NCI-H1417 treated with DMSO at 0.1 percent for 48 hours (cell line): ENCODE measurements at regions not wholly inside any gene's neighbourhood (a gene's known extent, or its start where the extent isn't known, plus 50 kb on each side); places are given as distances from the start of the nearest gene placed in this dataset.
"Not testable (repeated sequence)": the region's sequence is repeated elsewhere in the genome, so short reads cannot be mapped to it uniquely, and the experiment has no call there.

Experiments used
- DNase-seq: peaks from one replicate; lab custom pipeline; 2025; lab: John Stamatoyannopoulos, UW

DNA sequence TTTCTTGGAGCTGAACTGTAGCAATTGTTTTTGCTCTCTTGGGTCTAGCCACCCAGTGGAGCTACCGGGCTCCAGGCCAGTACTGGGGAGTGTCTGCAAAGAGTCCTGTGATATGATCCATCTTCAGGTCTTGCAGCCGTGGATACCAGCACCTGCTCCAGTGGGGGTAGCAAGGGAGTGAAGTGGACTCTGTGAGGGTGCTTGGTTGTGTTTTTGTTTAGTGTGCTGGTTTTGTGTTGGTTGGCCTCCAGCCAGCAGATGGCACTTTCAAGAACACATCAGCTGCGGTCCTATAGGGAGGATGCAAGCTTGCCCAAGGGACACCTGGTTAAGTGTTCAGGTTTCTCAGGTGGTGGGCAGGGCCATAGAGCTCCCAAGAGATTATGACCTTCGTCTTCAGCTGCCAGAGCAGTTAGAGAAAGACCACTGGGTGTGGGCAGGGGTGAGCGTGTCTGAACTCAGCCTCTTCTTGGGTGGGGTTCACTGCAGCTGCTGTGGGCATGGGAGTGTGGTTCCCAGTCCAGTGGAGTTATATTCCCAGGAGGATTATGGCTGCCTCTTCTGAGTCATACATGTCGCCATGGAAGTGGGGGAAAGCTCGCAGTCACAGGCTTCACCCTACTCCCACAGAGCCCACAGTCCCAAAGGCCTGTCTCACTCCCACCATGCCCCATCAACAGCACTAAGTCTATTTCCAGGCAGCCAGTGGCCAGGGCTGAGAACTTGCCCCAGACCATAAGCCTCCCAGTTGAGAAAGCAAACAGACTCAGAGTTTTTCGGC is 811.6 kb downstream of the GLUD2 start:
- DNase-seq: no peak

DNA sequence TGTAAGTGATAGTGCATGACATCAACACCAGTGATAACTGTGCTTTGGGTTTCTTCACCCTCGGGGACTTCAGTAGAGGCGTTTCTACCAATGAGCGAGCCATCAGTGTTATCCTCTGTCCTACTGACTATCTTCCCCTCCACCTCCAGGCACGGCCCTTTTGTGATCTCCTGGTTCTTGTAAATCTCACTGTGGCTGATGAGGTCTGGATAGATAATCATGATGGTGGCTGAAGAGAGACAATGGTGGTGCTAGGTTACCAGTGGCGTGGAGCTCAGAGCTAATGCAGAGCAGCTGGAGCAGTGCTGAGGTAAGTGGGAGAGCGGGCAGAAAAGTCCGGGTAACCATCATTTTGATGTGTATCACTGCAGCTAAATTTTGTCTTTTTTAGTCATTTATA is 816.6 kb downstream of the GLUD2 start:
- DNase-seq: no peak

DNA sequence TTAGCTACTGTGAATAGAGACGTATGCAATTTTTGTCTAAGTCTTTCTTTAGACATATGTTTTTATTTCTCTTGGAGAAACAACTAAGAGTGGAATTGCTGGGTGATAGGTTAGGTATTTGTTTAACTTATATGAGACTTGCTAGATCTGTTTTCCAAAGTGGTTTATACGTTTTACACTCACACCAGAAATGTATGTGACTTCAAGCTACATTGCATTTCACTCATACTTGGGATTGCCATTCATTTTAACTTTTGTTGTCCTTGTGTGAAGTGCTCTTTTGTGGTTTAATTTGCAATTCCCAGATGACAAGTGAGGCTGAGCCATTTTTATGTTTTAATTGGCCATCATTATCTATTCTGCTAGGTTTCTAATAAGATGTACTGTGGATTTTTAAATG is 817.2 kb downstream of the GLUD2 start:
- DNase-seq: no peak

DNA sequence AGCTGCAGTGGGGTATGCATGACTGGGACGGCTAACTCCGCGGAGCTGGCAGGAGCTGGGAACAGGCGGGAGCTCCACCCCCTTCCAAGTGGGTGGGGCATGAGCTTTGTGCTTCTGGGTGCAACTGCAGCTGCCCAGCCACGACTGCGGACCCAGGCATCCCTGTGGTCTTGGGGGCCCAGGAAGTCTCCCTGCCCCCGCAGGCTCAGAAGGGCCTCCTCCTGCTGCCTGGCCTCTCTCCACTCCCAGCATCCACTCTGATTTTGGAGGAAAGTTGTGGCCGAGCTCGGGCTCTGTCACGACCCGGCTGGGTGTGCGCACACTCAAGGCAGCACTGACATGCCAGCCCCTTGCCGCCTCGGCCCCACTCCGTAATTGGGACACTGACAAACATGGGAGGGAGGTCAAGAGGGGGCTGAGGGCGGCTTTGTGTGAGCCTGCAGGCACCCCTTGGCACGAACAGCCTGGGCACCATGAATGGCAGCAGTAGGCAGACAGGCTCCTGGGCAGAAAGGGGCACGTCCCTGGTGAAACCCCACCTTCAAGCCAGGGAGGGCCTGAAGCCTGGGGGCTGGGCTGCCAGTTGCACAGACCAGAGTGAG is 822.6 kb downstream of the GLUD2 start:
- no peak for DNase-seq

DNA sequence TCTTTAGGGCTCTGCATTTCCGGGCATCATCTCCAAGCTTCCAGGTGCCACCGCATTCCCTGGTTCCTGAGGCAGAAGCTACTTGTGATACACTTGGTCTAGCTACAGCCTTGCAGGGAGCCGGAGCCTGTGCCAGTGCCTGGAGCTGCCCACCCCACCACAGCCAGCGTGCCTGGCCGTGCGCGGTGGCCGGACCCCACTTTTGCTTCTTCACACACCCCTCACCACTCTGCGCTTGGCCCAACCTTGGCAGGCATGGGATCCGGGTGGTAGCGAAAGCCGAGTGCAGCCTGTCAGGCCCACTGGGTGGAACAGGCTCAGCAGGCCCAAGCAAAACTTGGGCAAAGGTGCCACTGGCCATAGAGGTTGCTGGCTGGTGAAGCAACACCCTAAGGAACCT is 823.7 kb downstream of the GLUD2 start:
- no peak for DNase-seq

DNA sequence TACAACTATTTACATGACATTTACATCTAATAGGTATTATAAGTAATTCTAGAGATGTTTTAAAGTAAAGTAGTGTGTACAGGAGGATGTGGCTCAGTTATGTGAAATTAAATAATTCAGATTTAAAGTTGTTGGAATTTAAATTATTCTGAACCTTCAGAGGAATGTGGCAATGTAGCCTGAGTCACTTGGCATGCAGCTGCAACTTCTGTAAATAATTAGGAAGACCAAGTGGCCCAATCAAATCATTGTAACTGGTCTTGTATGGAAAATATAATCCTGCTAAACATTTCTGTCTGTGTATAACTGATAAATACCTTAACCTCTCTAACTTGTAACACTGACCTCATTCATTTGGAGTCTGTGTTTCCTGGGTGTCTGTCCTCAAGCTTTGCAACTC is 828.9 kb downstream of the GLUD2 start:
- DNase-seq: no peak

DNA sequence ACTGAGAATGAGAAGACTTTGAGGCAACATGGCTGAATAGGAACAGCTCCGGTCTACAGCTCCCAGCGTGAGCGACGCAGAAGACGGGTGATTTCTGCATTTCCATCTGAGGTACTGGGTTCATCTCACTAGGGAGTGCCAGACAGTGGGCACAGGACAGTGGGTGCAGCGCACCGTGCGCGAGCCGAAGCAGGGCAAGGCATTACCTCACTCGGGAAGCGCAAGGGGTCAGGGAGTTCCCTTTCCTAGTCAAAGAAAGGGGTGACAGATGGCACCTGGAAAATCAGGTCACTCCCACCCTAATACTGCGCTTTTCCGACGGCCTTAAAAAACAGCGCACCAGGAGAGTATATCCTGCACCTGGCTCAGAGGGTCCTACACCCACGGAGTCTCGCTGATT is 829.9 kb downstream of the GLUD2 start:
- DNase-seq: not testable (repeated sequence)

DNA sequence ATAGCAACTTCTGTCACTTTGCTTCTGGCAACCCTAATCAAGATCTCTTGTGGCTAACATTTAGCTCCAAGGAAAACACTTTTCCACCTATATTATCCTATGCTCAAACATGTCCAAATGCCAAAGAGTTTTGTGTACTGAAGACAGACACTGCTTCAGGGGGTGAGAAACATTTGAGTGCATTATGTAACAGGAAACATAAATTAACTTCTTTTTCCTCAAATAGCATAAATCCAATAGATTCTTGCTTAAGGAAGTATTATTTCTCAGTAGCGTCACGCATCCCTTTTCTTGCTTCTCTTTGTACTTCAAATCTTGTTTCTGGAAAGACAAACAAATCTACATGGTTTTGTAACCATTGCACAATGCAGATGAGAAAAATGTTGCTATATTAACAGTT is 839.1 kb downstream of the GLUD2 start:
- no peak for DNase-seq

DNA sequence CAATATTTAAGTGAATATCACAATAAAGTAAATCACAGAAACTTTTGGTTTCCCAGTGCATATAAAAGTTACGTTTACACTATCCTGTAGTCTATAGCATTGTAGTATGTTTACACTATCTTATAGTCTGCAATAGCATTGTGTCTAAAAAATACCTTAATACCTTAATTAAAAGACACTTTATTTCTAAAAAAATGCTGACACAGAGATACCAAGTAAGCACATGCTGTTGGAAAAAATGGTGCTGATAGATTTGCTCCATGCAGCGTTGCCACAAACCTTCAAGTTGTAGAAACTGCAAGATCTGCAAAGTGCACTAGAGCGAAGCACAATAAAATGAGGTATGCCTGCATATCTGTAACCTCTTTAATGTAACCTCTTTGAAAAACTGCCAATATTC is 847.3 kb downstream of the GLUD2 start:
- no peak for DNase-seq

DNA sequence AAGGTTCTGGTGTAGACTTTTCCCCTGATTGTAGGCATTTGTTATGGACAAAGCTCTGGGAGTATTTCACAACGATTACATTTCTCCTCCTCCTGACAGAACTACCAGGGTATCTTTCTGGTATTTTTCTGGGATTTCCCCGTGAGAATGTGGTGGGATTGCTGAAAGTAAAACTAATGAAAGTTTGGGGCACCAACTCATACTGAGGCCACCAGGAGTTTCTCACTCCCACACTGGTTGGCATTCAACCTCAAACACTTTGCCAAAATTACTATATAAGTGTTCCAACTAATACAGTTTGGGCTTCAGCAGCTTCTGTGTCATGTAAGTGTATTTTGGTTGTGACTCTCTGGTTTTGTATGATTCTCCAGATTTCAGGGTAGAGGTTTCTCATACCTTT is 855.1 kb downstream of the GLUD2 start:
- DNase-seq: no peak

DNA sequence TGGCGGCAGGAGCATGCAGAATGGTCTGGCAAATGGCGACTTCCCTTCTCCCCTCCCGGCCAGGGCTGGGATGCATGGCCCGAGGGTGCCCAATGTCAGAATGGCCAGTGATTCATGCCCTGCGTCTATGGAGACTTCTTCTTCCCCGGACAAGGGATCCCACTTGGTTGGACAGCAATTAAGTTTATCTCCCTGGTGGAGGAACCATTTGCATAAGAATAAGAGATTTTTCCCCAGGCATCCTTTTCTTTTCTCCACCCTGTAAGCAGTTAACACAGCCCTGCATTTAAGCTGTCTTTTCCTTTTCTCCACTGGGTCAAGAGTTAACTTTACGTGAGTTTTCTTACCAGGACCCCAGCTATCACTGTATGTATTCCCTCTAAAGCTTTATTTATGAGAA is 856.6 kb downstream of the GLUD2 start:
- no peak for DNase-seq

DNA sequence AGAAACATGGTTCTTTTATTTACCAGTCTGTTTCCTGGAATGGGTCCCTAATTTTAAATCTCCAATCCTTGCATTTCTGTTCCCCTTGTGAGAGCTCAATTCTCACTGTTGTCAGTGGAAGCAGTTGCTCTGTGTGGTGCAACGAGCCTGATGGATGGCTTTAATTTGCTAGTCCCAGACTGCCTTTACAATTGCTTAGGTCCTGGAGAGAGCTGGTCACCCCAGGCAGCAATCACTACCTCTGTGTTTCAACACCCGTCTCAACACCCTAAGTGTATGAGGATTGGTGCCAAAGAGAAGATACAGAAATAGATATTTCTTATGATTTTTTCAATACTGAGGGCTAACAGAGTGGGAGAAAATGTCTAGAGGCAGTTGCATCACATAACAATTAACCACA is 873.8 kb downstream of the GLUD2 start:
- no peak for DNase-seq

DNA sequence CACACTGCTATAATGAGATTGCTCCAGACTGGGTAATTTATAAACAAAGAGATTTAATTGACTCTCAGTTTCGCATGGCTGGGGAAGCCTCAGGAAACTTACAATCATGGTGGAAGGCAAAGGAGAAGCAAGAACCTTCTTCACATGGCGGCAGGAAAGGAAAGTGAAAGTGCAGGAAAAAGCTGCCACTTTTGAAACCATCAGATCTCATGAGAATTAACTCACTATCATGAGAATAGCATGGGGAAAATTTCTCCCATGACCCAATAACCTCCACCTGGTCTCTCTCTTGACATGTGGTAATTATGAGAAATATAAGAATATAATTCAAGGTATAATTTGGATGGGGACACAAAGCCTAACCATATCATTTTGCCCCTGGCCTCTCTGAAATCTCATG is 884.2 kb downstream of the GLUD2 start:
- no peak for DNase-seq

DNA sequence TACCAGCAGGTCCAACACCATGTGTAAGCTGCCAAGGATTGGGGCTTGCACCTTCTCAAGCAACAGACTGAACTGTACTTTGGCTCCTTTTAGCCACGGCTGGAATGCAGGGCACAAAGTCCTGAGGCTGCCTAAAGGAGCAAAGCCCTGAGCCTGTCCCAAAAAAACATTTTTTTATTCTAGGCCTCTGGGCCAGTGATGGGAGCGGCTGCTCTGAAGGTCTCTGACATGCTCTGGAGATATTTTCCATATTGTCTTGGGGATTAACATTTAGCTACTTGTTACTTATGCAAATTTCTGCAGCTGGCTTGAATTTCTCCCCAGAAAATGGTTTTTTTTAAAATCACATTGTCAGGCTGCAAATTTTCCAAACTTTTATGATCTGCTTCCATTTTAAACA is 885.3 kb downstream of the GLUD2 start:
- no peak for DNase-seq

DNA sequence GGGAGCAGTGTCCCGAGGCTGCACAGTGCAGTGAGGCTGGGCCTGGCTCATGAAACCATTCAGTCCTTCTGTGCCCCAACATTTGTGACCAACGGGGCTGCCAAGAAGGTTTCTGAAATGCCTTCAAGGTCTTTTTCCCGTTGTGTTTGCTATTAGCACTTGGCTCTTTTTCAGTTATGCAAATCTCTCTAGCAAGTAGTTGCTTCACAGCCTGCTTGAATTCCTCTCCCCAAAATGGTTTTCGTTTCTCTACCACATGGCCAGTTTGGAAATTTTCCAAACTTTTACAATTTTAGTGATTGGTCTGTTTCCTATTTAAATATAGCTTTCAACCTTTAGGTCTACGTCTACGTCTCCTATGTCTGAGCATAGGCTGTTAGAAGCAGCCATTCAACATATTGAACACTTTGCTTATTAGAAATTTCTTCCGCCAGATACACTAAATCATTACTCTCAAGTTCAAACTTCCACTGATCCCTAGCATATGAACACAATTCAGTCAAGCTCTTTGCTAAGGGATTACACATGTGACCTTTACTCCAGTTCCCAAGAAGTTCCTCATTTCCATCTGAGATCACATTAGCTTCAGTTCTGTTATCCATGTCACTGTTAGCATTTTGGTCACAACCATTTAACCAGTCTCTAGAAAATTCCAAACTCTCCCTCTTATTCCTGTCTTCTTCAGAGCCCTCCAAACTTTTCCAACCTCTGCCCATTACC is 901.8 kb downstream of the GLUD2 start:
- no peak for DNase-seq

DNA sequence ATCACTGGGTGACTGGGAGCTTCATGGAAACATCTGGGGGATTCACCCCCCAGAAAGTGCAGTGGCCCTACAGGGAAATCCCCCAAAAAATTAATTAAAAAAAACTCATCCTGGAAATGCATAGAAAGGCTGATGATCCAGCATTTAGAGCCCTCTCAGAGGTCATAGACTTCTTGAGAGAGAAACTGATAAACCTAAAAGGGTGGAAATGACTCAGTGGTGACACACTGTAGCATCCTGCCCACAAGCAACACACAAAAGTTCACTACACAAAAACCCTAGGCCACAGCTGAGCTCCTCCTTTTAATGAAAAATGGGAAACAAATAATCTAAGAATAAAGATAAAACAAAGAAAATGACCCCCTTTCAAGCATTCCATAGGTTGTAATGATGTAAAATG is 911.5 kb downstream of the GLUD2 start:
- no peak for DNase-seq

DNA sequence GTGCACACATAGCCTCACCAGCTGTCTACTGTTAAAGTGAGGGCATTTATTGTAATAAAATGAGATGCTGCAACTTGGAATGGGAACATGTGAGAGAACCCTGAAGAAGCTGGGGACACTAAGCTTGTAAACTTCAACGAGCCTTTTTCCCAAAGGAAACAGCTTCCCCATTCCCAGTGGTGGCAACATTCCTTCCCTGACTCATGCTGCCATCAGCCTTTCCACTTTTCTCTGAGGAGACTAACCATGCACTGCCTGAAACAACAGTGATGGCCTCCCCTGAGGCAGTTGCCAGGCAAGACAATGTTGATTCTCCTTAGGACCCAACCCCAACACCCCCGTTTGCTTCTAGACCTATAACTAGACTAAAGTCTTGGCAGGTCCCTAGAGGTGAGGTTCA is 928.3 kb downstream of the GLUD2 start:
- DNase-seq: no peak

DNA sequence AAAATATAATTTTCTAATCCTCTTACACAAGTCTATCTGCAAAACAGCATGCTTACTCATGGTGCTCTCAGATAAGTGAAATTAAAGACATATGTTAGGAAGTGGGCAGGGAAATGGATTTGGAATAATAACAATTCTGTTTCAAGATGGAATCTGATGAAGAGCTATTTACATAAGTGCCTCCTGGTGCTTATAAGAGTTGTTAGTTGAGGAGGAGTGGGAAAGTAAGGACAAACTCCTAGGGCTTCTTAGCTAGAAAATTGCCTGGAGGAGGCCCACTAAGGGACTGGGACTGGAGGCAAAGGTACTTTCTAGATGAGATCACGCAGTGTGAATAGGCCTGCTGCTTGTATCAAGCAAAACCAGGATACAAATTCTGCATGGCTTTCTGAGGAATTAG is 939.8 kb downstream of the GLUD2 start:
- DNase-seq: no peak

DNA sequence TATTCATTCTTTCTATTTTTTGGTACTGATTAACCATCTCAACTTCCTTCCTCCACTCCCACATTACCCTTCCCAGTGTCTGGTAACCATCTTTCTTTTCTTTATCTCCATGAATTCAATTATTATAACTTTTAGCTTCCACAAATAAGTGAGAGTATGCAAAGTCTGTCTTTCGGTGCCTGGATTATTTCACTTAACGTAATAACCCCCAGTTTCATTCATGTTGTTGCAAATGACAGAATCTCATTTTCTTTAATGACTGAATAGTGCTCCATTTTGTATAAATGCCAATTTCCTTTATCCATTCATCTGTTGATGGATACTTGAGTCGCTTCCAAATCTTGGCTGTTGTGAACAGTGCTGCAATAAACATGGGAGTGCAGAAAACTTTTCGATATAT is 940.4 kb downstream of the GLUD2 start:
- no peak for DNase-seq

DNA sequence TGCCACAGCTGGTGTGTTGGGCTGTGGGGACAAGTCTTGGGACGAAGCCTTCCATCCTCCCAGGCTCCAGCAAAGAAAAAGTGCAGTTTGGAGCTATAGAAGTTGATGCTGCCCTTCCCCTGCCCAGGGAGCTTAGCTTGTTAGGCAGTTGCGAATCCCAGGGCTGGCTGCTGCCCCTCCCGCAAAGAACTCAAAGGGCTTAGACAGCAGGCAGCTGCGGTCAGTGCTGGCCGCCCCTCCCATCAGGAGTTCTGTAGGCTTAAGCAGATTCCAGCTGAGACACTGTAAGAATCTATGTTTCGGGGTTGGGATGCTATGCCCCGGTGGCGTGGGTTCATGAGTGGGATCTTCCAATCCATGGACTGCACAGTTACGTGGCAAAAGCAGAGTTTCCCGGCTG is 956.7 kb downstream of the GLUD2 start:
- no peak for DNase-seq

DNA sequence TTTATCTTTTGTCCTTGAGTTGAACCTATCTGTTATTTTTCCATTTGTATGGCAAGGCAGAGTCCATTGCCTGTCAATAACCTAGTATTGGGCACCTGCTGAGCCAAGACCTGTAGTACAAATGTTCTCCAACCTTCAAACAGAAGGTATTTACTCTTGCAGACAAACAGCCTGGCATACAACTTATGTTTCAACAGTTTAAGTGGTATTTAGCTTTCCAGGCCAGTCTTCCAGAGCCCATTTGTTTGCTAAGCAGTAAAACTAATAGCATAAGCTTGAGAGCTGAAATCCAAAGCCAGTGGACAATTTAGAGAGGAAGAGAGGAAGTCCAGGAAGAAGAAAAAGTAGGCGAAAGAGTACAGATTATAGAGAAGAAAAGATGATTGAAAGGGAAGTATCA is 979.3 kb downstream of the GLUD2 start:
- DNase-seq: no peak

DNA sequence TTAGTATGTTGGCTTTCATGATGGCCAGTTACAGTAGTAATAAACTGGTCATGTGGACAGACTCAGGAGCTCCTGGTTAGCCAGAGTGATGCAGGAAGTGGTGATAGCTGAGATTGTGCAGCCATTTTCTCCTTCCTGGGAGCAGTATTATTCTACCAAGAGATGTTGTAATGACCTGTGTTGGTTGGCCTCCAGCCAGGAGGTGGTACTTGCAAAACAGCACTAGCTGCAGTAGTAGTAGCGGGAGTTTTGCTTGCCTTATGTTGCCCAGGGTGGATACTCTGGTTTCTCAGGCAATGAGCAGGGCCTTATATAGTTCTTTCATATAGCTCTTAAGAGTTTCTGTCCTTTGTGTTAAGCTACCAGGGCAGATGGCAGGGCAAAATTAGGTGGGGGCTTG is 998.8 kb downstream of the GLUD2 start:
- no peak for DNase-seq

DNA sequence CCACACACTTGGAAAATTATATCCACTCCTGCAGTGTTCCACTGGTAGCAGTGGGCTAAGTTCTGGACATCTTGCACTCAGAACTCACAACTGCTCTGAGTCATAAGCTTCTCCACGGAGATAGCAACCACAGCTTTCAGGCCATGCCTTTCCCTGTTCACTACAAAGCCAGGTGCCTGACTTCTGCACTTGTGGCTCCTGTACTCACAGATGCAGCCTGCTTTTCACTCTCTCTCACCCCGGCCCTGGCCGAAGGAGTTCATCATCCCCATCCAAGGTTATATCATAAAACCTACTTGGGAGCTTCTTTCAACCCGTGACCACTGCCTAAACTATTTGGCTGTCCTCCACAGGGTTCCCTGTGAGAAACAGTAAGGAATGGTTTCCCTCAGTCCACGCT is 999.4 kb downstream of the GLUD2 start:
- no peak for DNase-seq

DNA sequence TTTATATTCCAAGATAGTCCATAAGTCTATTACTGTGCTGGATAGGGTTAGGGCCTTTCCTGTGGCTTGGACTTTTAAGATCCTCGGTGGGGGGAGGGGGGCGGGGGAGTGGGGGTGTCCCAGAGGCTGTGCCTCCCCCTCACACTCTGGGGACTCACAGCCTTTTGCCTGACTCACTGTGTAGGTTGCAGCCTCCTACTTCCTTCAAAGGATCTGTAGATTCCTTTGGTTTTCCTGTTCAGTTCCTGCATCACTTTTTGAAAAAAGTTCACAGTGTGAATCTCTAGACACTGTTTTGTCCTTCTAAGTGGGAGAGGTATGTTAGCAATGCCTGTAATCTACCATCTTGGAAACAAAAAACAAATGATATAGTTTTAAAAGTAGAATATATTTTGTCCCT is 999.9 kb downstream of the GLUD2 start:
- no peak for DNase-seq
